IMR-90 (cell line): ENCODE measurements at regions not wholly inside any gene's neighbourhood (a gene's known extent, or its start where the extent isn't known, plus 50 kb on each side); places are given as distances from the start of the nearest gene placed in this dataset.

ENCODE experiments used
- ATAC-seq: fragments of 200-7000 bp; cut with Tn5 transposase; 2 replicates; pipeline ENCODE4 v1.9.1; 2020; ENCODE audit warnings: low read depth, mild to moderate bottlenecking, moderate library complexity
- BruUV-seq: library from RNA; stranded (reverse); fragments of 400-500 nt; replicated peaks from 2 replicates; lab custom pipeline; 2021; lab: Mats Ljungman, UMichigan
- CTCF ChIA-PET: fragments of 300-600 bp; formaldehyde crosslinking; extraction: SDS; loops from one replicate; lab custom pipeline; 2021; ENCODE audit warnings: antibody characterized with exemption; lab: Yijun Ruan, JAX
- POLR2A ChIA-PET: fragments of 300-600 bp; sonication (Branson Sonifier 250); formaldehyde crosslinking; loops from one replicate; lab custom pipeline; 2022; ENCODE audit warnings: antibody characterized with exemption; ENCODE audit not compliant: unreplicated experiment; lab: Charles Lee
- DNase-seq: peaks from one replicate; pipeline ENCODE4 v3.0.0; 2013
- H2AFZ ChIP-seq: replicated peaks from 2 replicates; pipeline ENCODE3; 2013; ENCODE audit warnings: low read length, mild to moderate bottlenecking; ENCODE audit not compliant: poor library complexity
- H2AK5ac ChIP-seq: 2 replicates; pipeline ENCODE4 v1.6.1; 2013; ENCODE audit warnings: low read depth, low read length, inconsistent platforms
- H2AK9ac ChIP-seq: replicated peaks from 2 replicates; pipeline ENCODE3; 2013; ENCODE audit warnings: mild to moderate bottlenecking, low read depth, low read length, moderate library complexity; ENCODE audit not compliant: poor library complexity
- H2BK120ac ChIP-seq: 2 replicates; pipeline ENCODE4 v1.6.1; 2013; ENCODE audit warnings: low read depth, low read length, inconsistent platforms
- H2BK15ac ChIP-seq: 3 replicates; pipeline ENCODE4 v1.6.1; 2013; ENCODE audit warnings: low read depth, low read length, inconsistent platforms
- H2BK20ac ChIP-seq: 2 replicates; pipeline ENCODE4 v1.6.1; 2013; ENCODE audit warnings: low read depth, mild to moderate bottlenecking, inconsistent platforms, low read length, moderate library complexity
- H2BK5ac ChIP-seq: 2 replicates; pipeline ENCODE4 v1.6.1; 2013; ENCODE audit warnings: mild to moderate bottlenecking, low read depth, low read length, inconsistent platforms; ENCODE audit not compliant: poor library complexity, severe bottlenecking
- H3K14ac ChIP-seq: replicated peaks from 2 replicates; pipeline ENCODE4 v1.6.1; 2013; ENCODE audit warnings: low read depth, low read length, inconsistent platforms
- H3K18ac ChIP-seq: 2 replicates; pipeline ENCODE4 v1.6.1; 2013; ENCODE audit warnings: low read depth, low read length, control low read depth
- H3K23ac ChIP-seq: 2 replicates; pipeline ENCODE4 v1.6.1; 2013; ENCODE audit warnings: low read depth, low read length, inconsistent platforms
- H3K27ac ChIP-seq: 2 replicates; pipeline ENCODE4 v1.5.1; 2013; ENCODE audit warnings: mild to moderate bottlenecking, control low read depth, low read length; ENCODE audit not compliant: insufficient read depth
- H3K27me3 ChIP-seq: 2 replicates; pipeline ENCODE4 v1.6.1; 2013; ENCODE audit warnings: low read length; ENCODE audit not compliant: control insufficient read depth, insufficient read depth
- H3K36me3 ChIP-seq: 2 replicates; pipeline ENCODE4 v1.6.1; 2013; ENCODE audit warnings: low read length, mixed read lengths; ENCODE audit not compliant: control insufficient read depth, insufficient read depth
- H3K4ac ChIP-seq: 2 replicates; pipeline ENCODE4 v1.6.1; 2013; ENCODE audit warnings: low read depth, low read length, inconsistent platforms
- H3K4me1 ChIP-seq: 2 replicates; pipeline ENCODE4 v1.6.1; 2013; ENCODE audit warnings: low read length, mixed read lengths; ENCODE audit not compliant: control insufficient read depth, insufficient read depth
- H3K4me2 ChIP-seq: 2 replicates; pipeline ENCODE4 v1.6.1; 2013; ENCODE audit warnings: low read depth, mild to moderate bottlenecking, control low read depth, low read length, moderate library complexity
- H3K4me3 ChIP-seq: 2 replicates; pipeline ENCODE4 v1.5.1; 2013; ENCODE audit warnings: low read depth, mild to moderate bottlenecking, control low read depth, low read length, moderate library complexity; ENCODE audit not compliant: insufficient read depth
- H3K56ac ChIP-seq: 2 replicates; pipeline ENCODE4 v1.6.1; 2013; ENCODE audit warnings: low read length, inconsistent platforms; ENCODE audit not compliant: insufficient read depth; ENCODE audit errors: extremely low read depth
- H3K79me1 ChIP-seq, 2 experiments: 2 replicates each; pipeline ENCODE4 v1.6.1; 2013; ENCODE audit warnings: low read length in 2 of 2, inconsistent platforms in 1 of 2, low read depth in 1 of 2
- H3K9ac ChIP-seq: 2 replicates; pipeline ENCODE4 v1.6.1; 2013; ENCODE audit warnings: low read depth, low read length, control low read depth
- H3K9me1 ChIP-seq: 2 replicates; pipeline ENCODE4 v1.6.1; 2013; ENCODE audit warnings: low read length, inconsistent platforms; ENCODE audit not compliant: insufficient read depth
- H3K9me3 ChIP-seq: 2 replicates; pipeline ENCODE4 v1.6.1; 2013; ENCODE audit warnings: low read length; ENCODE audit not compliant: control insufficient read depth, insufficient read depth
- H4K20me1 ChIP-seq: 2 replicates; pipeline ENCODE4 v1.6.1; 2013; ENCODE audit warnings: low read length, inconsistent platforms; ENCODE audit not compliant: insufficient read depth
- H4K5ac ChIP-seq: 2 replicates; pipeline ENCODE4 v1.6.1; 2013; ENCODE audit warnings: mild to moderate bottlenecking, low read depth, low read length, control low read depth
- H4K8ac ChIP-seq, 2 experiments: 2 replicates each; pipeline ENCODE4 v1.6.1; 2013; ENCODE audit warnings: low read depth in 2 of 2, low read length in 2 of 2, control low read depth in 1 of 2, inconsistent platforms in 1 of 2
- H4K91ac ChIP-seq: 2 replicates; pipeline ENCODE4 v1.6.1; 2013; ENCODE audit warnings: low read depth, low read length, inconsistent platforms; ENCODE audit not compliant: insufficient read depth
- BHLHE40 ChIP-seq: fragments of 150-350 bp; IDR thresholded peaks from 2 replicates; pipeline ENCODE4 v1.6.1; 2016; ENCODE audit warnings: mild to moderate bottlenecking, low read depth, low read length
- CEBPB ChIP-seq: IDR thresholded peaks from 2 replicates; pipeline ENCODE4 v1.6.1; 2012; ENCODE audit warnings: low read depth, low read length, improper control_type of control experiment
- CHD1 ChIP-seq: IDR thresholded peaks from 2 replicates; pipeline ENCODE4 v1.6.1; 2012; ENCODE audit warnings: low read depth, low read length, improper control_type of control experiment
- CTCF ChIP-seq: conservative IDR thresholded peaks from 2 replicates; pipeline ENCODE4 v1.5.1; 2012; ENCODE audit warnings: mild to moderate bottlenecking, low read depth, low read length, improper control_type of control experiment
- MAFK ChIP-seq: IDR thresholded peaks from 2 replicates; pipeline ENCODE4 v1.6.1; 2012; ENCODE audit warnings: low read depth, low read length, improper control_type of control experiment
- MXI1 ChIP-seq: IDR thresholded peaks from 2 replicates; pipeline ENCODE4 v1.6.1; 2012; ENCODE audit warnings: low read depth, mild to moderate bottlenecking, low read length, moderate library complexity, borderline replicate concordance
- POLR2A ChIP-seq: IDR thresholded peaks from 2 replicates; pipeline ENCODE4 v1.6.1; 2012; ENCODE audit warnings: mild to moderate bottlenecking, low read depth, low read length
- RAD21 ChIP-seq: IDR thresholded peaks from 2 replicates; pipeline ENCODE4 v1.6.1; 2012; ENCODE audit warnings: low read length, improper control_type of control experiment
- RCOR1 ChIP-seq: IDR thresholded peaks from 2 replicates; pipeline ENCODE4 v1.6.1; 2012; ENCODE audit warnings: mild to moderate bottlenecking, low read length, improper control_type of control experiment; ENCODE audit not compliant: insufficient replicate concordance
- RFX5 ChIP-seq: IDR thresholded peaks from 2 replicates; pipeline ENCODE4 v1.8.0; 2012; ENCODE audit warnings: low read depth, mild to moderate bottlenecking, low read length, moderate library complexity
- SMC3 ChIP-seq: fragments of 150-350 bp; IDR thresholded peaks from 2 replicates; pipeline ENCODE4 v1.6.1; 2016; ENCODE audit warnings: low read depth, mild to moderate bottlenecking, antibody characterized with exemption, low read length, moderate library complexity
- USF2 ChIP-seq: fragments of 150-350 bp; IDR thresholded peaks from 2 replicates; pipeline ENCODE4 v1.6.1; 2017; ENCODE audit warnings: mild to moderate bottlenecking, antibody characterized with exemption, low read length, low read depth
- WGBS, 2 experiments: methylation state at CpG; one replicate each; pipeline versions ENCODE4 v1.1.5 to v1.1.7; 2013; ENCODE audit warnings: missing lambda C conversion rate in 2 of 2; ENCODE audit not compliant: insufficient read length in 1 of 2; ENCODE audit errors: extremely low coverage in 2 of 2; 5-methylcytosine and 5-hydroxymethylcytosine counted together
- dilution Hi-C: fragments of 300-500 bp; cut with HindIII; formaldehyde crosslinking; loops from one replicate; pipeline ENCODE4 v1.14.3; 2018; ENCODE audit warnings: low sequenced_read_pairs; ENCODE audit not compliant: unreplicated experiment
- in situ Hi-C: fragments of 300-500 bp; cut with MboI; formaldehyde crosslinking; loops from 3 replicates; pipeline ENCODE4 v1.14.3; 2019; ENCODE audit warnings: low sequenced_read_pairs, inconsistent platforms, mixed read lengths
- intact Hi-C: fragments of 100-400 bp; cut with micrococcal nuclease; formaldehyde crosslinking; loops from 2 replicates; pipeline ENCODE4 v1.10.0; 2022

GRCh38 chr4:1487761-1488160, 81.5 kb upstream of the NKX1-1 start:
- ChIA-PET CTCF (no interaction called here), POLR2A (no interaction called here)
- H3K9ac ChIP-seq: no peak overlapping the region
- intact Hi-C loops: no loop called here
- no peaks in the 10 kb centered on the region for H3K4me1 ChIP-seq
- H2BK20ac ChIP-seq: no peak overlapping the region
- H3K4ac ChIP-seq: no peak overlapping the region
- DNase-seq (no peak), ATAC-seq (no peak)
- peaks cover 11% of the 10 kb centered on the region; the same call in 1 of the 2 replicates for H3K9me3 ChIP-seq
- no peak overlapping the region for H2AK5ac ChIP-seq
- no peak for TF ChIP-seq MXI1
- no peak for TF ChIP-seq MAFK
- no peak for TF ChIP-seq SMC3
- no peak for TF ChIP-seq RAD21
- no peak for TF ChIP-seq CTCF
- no peak for TF ChIP-seq USF2
- TF ChIP-seq RCOR1: no peak
- no peak for TF ChIP-seq POLR2A
- no peak for TF ChIP-seq CEBPB
- no peak for TF ChIP-seq BHLHE40
- no peak for TF ChIP-seq RFX5
- TF ChIP-seq CHD1: no peak
- H3K56ac ChIP-seq: no peak overlapping the region
- H3K79me1 ChIP-seq: no peaks in the 10 kb centered on the region
- H4K5ac ChIP-seq: no peak overlapping the region
- no peaks in the 10 kb centered on the region; the same call in 1 of the 2 replicates for H4K20me1 ChIP-seq
- no peaks in the 10 kb centered on the region for H3K9me1 ChIP-seq
- H4K91ac ChIP-seq: no peak overlapping the region
- dilution Hi-C loops: no loop called here
- BruUV-seq: no TSS peak
- no peak overlapping the region for H2AFZ ChIP-seq
- H3K14ac ChIP-seq: no peak overlapping the region
- peaks cover 24% of the 10 kb centered on the region; the same call in 1 of the 2 replicates for H3K27me3 ChIP-seq
- H3K36me3 ChIP-seq: no peaks in the 10 kb centered on the region
- no peak overlapping the region for H2BK120ac ChIP-seq
- no CpG with 5 or more reads among the region's 8 CpGs for WGBS, 2 experiments
- H3K18ac ChIP-seq: no peak overlapping the region
- H2AK9ac ChIP-seq: no peak overlapping the region
- H3K27ac ChIP-seq: no peak overlapping the region
- H2BK15ac ChIP-seq: no peak overlapping the region
- H2BK5ac ChIP-seq: no peak overlapping the region
- no peak overlapping the region for H4K8ac ChIP-seq
- no peak overlapping the region for H3K4me2 ChIP-seq
- H3K23ac ChIP-seq: no peak overlapping the region
- no peak overlapping the region for H3K4me3 ChIP-seq
- in situ Hi-C loops: no loop called here
